B cell (primary cell): ENCODE measurements at regions not wholly inside any gene's neighbourhood (a gene's known extent, or its start where the extent isn't known, plus 50 kb on each side); places are given as distances from the start of the nearest gene placed in this dataset.

Experiments
- ATAC-seq: fragments of 200-7000 bp; cut with Tn5 transposase; one replicate; pipeline ENCODE4 v1.10.0; 2021; ENCODE audit warnings: low read depth, mild to moderate bottlenecking, moderate number of reproducible peaks, moderate library complexity
- CTCF ChIA-PET: fragments of 350-600 bp; sonication (Branson Sonifier 250); formaldehyde crosslinking; loops from one replicate; lab custom pipeline; 2021; ENCODE audit warnings: antibody characterized with exemption, inconsistent platforms; lab: Charles Lee
- POLR2A ChIA-PET: fragments of 350-600 bp; sonication (Branson Sonifier 250); formaldehyde crosslinking; loops from one replicate; lab custom pipeline; 2021; ENCODE audit warnings: antibody characterized with exemption; lab: Charles Lee
- DNase-seq: peaks from one replicate; pipeline ENCODE4 v3.0.0; 2013
- H2AFZ ChIP-seq: 2 replicates; pipeline ENCODE4 v1.6.1; 2012; ENCODE audit warnings: mild to moderate bottlenecking, low read depth, low read length; ENCODE audit not compliant: insufficient read depth, poor library complexity, severe bottlenecking
- H3K27ac ChIP-seq, 2 donors: 1 replicate in 1 of 2; 2 replicates in 1 of 2; pipeline ENCODE4 v1.5.1; 2012 to 2013; ENCODE audit warnings: low read length in 2 of 2, mild to moderate bottlenecking in 2 of 2, moderate library complexity in 1 of 2
- H3K27me3 ChIP-seq, 4 experiments: fragments of 200-600 bp in 1 of 4; sonication (generic) in 1 of 4; replicated peaks in 1 of 4; 1 replicate in 2 of 4; 2 replicates in 2 of 4; pipeline versions ENCODE4 v1.6.1 to v1.7.0; 2013 to 2016; ENCODE audit warnings: low read length in 3 of 4, mild to moderate bottlenecking in 2 of 4, mixed read lengths in 1 of 4, moderate library complexity in 1 of 4; ENCODE audit not compliant: insufficient read depth in 4 of 4, control insufficient read depth in 3 of 4; ENCODE audit errors: control extremely low read depth in 1 of 4
- H3K36me3 ChIP-seq, 2 experiments: replicated peaks in 1 of 2; 1 replicate in 1 of 2; 2 replicates in 1 of 2; pipeline versions ENCODE4 v1.6.1 to v1.7.1; 2013; ENCODE audit warnings: low read length in 1 of 2; ENCODE audit not compliant: insufficient read depth in 2 of 2, control insufficient read depth in 1 of 2; ENCODE audit errors: control extremely low read depth in 1 of 2, extremely low read depth in 1 of 2
- H3K4me1 ChIP-seq, 2 donors: fragments of 200-600 bp in 1 of 2; sonication (generic) in 1 of 2; 1 replicate in 1 of 2; 2 replicates in 1 of 2; pipeline versions ENCODE4 v1.5.1 to v1.6.1; 2013 to 2017; ENCODE audit warnings: low read length in 2 of 2; ENCODE audit not compliant: control insufficient read depth in 2 of 2, insufficient read depth in 2 of 2
- H3K4me2 ChIP-seq: replicated peaks from 2 replicates; pipeline ENCODE3; 2012; ENCODE audit warnings: mild to moderate bottlenecking, low read depth, low read length; ENCODE audit not compliant: poor library complexity, severe bottlenecking
- H3K4me3 ChIP-seq, 5 experiments: fragments of 200-600 bp in 1 of 5; sonication (generic) in 1 of 5; 1 replicate in 3 of 5; 2 replicates in 2 of 5; pipeline versions ENCODE4 v1.5.1 to v1.7.0; 2011 to 2016; ENCODE audit warnings: low read length in 4 of 5, mild to moderate bottlenecking in 4 of 5, low read depth in 2 of 5, control low read depth in 1 of 5, moderate library complexity in 1 of 5; ENCODE audit not compliant: insufficient read depth in 1 of 5; ENCODE audit errors: control extremely low read depth in 1 of 5, extremely low read depth in 1 of 5
- H3K79me2 ChIP-seq: fragments of 200-600 bp; sonication (generic); one replicate; pipeline ENCODE4 v1.6.0; 2016; ENCODE audit warnings: low read length; ENCODE audit not compliant: control insufficient read depth, insufficient read depth
- H3K9ac ChIP-seq: fragments of 200-600 bp; sonication (generic); 2 replicates; pipeline ENCODE4 v1.6.1; 2017; ENCODE audit warnings: mild to moderate bottlenecking, low read length, moderate library complexity
- H3K9me3 ChIP-seq, 3 donors: one replicate each; pipeline versions ENCODE4 v1.6.1 to v1.7.1; 2013; ENCODE audit warnings: low read length in 2 of 3; ENCODE audit not compliant: control insufficient read depth in 2 of 3, insufficient read depth in 1 of 3; ENCODE audit errors: control extremely low read depth in 1 of 3
- H4K20me1 ChIP-seq: 2 replicates; pipeline ENCODE4 v1.6.0; 2012; ENCODE audit warnings: mild to moderate bottlenecking, low read length; ENCODE audit not compliant: insufficient read depth, control insufficient read depth, poor library complexity, severe bottlenecking
- H3K27ac Mint-ChIP-seq: one replicate; pipeline ENCODE4 v1.8.0; 2021; ENCODE audit warnings: mixed read lengths
- H3K27me3 Mint-ChIP-seq: one replicate; pipeline ENCODE4 v1.8.0; 2021; ENCODE audit warnings: mixed read lengths
- H3K4me1 Mint-ChIP-seq: one replicate; pipeline ENCODE4 v1.8.0; 2021; ENCODE audit warnings: mixed read lengths
- H3K4me3 Mint-ChIP-seq: one replicate; pipeline ENCODE4 v1.8.0; 2021; ENCODE audit warnings: mixed read lengths
- H3K9me3 Mint-ChIP-seq: one replicate; pipeline ENCODE4 v1.8.0; 2022; ENCODE audit warnings: mixed read lengths; ENCODE audit not compliant: insufficient read depth
- EZH2 ChIP-seq: IDR thresholded peaks from 2 replicates; pipeline ENCODE4 v1.6.1; 2012; ENCODE audit warnings: borderline replicate concordance, low read depth, mild to moderate bottlenecking, moderate library complexity, low read length; ENCODE audit not compliant: insufficient read depth, poor library complexity, severe bottlenecking
- WGBS: methylation state at CpG from one replicate; pipeline ENCODE4 v1.1.5; 2013; ENCODE audit warnings: missing lambda C conversion rate; ENCODE audit not compliant: insufficient coverage; 5-methylcytosine and 5-hydroxymethylcytosine counted together
- intact Hi-C: fragments of 100-400 bp; cut with micrococcal nuclease; formaldehyde crosslinking; loops from one replicate; pipeline ENCODE4 v1.10.0; 2022
- TF ChIP-seq, protein P1 (sequence below): fragments of 200-600 bp; IDR thresholded peaks from one replicate; pipeline ENCODE4 v1.8.0; 2022; ENCODE audit warnings: antibody characterized with exemption, mild to moderate bottlenecking

DNA sequence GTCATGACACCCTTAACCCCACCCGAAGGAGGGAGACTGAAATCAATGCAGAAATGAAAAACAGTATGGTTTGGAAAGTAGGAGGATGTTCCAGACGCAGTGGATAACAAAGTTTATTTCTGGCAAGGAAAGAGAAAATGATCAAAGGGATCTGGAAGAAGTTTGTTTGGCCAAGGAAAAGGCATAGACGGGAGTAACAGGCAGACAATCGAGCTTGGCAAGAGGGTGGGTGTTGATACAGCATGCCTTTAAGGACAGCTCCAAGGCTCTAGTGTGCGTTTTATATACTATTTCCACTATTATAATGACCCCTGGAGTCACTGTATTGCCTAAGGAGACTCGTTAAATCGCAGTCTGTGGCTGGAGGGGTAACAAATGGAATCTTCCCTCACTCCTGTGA is 303.7 kb upstream of the RUNX1 start:
- no peak overlapping the region for H3K9ac ChIP-seq
- H3K4me1 ChIP-seq: no peaks in the 10 kb centered on the region
- Mint-ChIP-seq H3K9me3 (no peaks in the 10 kb centered on the region), H3K4me3 (no peak overlapping the region), H3K27me3 (peaks cover 3% of the 10 kb centered on the region), H3K27ac (no peak overlapping the region), H3K4me1 (no peaks in the 10 kb centered on the region)
- CTCF ChIA-PET: no interaction called here
- no peak overlapping the region for H3K4me3 ChIP-seq
- intact Hi-C loops: no loop called here
- TF ChIP-seq EZH2: no peak
- TF ChIP-seq, protein P1, sequence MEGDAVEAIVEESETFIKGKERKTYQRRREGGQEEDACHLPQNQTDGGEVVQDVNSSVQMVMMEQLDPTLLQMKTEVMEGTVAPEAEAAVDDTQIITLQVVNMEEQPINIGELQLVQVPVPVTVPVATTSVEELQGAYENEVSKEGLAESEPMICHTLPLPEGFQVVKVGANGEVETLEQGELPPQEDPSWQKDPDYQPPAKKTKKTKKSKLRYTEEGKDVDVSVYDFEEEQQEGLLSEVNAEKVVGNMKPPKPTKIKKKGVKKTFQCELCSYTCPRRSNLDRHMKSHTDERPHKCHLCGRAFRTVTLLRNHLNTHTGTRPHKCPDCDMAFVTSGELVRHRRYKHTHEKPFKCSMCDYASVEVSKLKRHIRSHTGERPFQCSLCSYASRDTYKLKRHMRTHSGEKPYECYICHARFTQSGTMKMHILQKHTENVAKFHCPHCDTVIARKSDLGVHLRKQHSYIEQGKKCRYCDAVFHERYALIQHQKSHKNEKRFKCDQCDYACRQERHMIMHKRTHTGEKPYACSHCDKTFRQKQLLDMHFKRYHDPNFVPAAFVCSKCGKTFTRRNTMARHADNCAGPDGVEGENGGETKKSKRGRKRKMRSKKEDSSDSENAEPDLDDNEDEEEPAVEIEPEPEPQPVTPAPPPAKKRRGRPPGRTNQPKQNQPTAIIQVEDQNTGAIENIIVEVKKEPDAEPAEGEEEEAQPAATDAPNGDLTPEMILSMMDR: no peak
- POLR2A ChIA-PET: no interaction called here
- H2AFZ ChIP-seq: no peak overlapping the region
- DNase-seq: no peak
- no peak for ATAC-seq
- H3K36me3 ChIP-seq: no peaks in the 10 kb centered on the region
- H4K20me1 ChIP-seq: no peaks in the 10 kb centered on the region
- no peak overlapping the region for H3K4me2 ChIP-seq
- peaks cover 0 to 1% (median 0%) of the 10 kb centered on the region in 3 donors for H3K9me3 ChIP-seq
- H3K27ac ChIP-seq: no peak overlapping the region
- H3K79me2 ChIP-seq: no peaks in the 10 kb centered on the region
- H3K27me3 ChIP-seq: no peaks in the 10 kb centered on the region
- 83% methylated on average over 2 of the region's 7 CpGs for WGBS

DNA sequence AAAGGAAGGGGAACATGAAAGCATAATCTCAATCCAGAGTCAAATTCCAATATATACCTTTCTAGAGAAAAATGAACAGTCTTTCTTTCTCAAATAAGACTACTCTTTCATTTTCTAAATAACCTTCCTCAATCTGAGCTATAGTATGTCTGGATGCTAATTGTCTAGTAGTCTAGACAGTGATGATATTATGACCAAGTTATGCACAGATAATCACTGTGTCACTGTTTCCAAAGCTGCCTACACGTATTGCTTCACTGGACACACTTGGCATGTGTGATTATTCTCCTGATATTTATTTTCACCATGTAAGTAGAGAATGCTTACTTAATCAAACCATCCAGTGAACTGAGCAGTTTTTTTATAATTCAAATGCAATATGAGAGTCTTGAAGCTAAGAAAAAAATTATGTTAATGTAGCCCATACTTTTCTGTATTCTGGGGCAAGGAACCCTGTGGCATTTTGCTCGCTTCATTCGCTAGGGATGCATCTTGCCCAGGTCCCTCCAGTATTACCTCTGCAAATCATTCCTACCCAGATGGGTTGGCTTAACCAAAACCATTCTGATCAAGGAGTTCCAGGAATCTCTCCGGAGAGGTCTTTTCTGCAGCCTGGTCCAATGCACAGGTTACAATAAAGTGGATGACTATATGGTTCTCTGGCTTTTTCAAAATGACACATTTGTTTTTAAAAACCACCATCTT is 303.1 kb upstream of the RUNX1 start:
- Mint-ChIP-seq H3K27me3 (peaks cover 7% of the 10 kb centered on the region), H3K4me1 (no peaks in the 10 kb centered on the region), H3K9me3 (no peaks in the 10 kb centered on the region), H3K27ac (no peak overlapping the region), H3K4me3 (no peak overlapping the region)
- ChIA-PET CTCF (no interaction called here), POLR2A (no interaction called here)
- Histone ChIP-seq H4K20me1 (no peaks in the 10 kb centered on the region), H3K79me2 (no peaks in the 10 kb centered on the region), H3K4me1 (no peaks in the 10 kb centered on the region), H3K9me3 (peaks cover 0 to 1% (median 0%) of the 10 kb centered on the region in 3 donors), H3K4me2 (no peak overlapping the region), H2AFZ (no peak overlapping the region), H3K4me3 (no peak overlapping the region), H3K27ac (no peak overlapping the region), H3K36me3 (no peaks in the 10 kb centered on the region), H3K27me3 (no peaks in the 10 kb centered on the region), H3K9ac (no peak overlapping the region)
- DNase-seq (no peak), ATAC-seq (no peak)
- intact Hi-C loops: no loop called here
- WGBS: no CpG with 5 or more reads among the region's 4 CpGs
- TF ChIP-seq, protein P1: no peak
- no peak for TF ChIP-seq EZH2
